ENCODE measurements at regions not wholly inside any gene's neighbourhood (a gene's known extent, or its start where the extent isn't known, plus 50 kb on each side); places are given as distances from the start of the nearest gene placed in this dataset.
A peak's percentile ranks its signal among the peaks of the same experiment; 100 is the strongest.

DNA sequence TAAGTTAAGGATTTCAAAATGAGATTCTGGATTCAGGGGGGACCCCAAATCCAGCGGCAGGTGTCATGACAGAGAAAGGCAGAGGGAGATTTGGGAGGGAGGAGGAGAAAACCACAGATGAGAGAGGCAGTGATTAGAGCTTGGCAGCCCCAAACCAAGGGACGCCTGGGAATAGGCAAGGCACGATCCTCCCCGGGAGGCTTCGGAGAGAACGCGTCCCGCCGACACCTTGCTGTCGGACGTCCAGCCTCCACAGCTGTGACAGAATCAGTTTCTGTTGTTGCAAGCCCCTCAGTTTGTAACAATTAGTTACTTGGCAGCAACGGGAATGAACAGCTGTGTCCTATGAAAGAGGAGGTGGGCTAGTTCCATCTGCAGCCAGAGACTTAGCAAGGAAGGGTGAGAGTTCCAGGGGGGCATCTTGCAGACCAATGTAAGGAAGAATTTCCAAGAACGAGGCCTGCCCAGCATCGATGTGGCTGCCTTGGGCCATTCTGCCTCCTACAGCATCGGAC is 110.7 kb upstream of the SDK2 start:
- DNase-seq, result no peak

DNA sequence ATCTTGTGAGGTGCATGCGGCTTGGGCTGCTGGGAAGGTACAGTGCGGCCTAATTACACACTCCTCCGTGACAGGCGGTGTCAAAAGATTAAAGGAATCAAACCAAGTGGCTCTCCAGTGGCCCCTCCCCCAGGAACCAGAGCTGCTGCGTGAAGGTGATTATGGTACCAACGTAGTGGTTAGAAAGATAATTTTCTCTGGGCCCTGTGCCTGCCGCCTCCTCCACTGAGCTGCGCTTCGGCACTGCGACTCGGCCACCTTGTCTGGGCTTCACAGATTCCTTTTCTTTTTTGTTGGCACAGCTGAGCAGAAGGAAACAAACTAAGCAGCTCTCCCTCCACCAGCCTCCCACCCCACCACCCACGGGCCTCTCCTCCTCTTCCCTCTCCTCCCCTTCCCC is 113.2 kb upstream of the SDK2 start:
- DNase-seq, result no peak

DNA sequence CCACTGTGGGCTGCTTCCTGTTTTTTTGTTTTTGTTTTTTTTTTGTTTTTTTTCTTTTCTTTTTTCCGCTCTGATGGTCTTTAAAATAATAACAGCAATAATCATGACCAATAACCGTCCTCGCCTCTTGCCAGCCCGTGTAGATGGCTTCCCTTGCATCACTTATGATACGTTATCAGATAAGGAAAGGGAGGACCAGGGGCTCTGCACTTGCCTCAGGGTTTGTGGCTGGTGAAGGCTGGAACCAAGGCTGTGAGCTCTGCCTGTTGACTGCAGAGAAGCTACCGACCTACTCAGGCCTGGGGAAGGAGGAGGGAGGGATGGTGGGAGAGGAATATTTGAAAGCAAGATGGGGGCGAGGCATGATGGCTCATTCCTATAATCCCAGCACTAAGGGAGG is 114.0 kb upstream of the SDK2 start:
- no peak for DNase-seq

DNA sequence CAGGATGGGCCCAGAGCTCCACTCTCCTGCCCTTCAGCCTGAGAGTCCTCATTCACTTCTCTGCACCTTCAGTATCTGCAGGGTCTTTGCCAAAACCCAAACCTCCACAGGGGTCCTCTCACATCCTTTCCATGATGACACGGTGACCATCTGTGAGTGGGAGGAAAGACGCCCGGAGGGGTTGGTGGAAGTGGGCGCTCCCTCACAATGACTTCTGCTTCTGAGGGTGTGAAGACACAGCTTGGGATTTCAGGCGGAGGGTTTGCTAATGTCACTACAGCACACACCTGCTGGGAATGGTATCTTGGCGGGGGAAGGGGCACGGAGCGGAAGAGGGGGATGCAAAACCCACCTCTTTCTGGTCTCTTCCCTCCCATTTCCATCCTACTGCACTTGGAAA is 115.1 kb upstream of the SDK2 start:
- no peak for DNase-seq

DNA sequence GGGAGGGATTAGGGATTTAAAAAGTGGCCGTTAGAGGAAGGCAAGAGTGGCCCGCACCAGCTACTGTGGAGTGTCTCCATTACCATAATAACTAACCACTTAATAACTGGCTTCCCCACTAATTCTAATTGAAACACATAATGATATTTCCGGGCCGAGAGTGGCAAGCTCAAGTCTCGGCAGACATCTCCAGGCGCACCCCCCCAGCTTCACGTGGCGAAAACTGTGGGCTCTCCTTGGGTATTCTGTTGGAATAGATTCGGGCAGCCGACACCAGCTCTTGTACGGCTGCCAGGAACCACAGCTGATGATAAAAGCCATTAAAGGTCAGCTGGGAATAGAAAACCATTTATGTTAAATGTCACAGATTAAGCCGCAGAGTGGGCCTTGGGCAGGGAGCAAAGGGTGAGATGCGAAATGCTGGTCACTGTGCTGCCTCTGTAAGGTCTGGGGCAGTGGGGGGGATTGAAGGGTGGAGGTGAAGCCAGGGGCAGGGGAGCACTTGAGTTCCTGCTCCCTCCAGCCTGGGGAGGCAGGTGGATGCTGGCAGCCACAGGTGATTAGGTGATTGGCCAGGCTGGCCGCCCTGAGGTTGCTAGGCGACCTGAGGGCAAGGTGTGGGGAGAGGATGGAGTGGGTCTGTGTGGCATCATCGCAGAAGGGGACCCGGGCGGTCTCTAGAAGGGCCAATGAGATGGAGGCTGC is 115.6 kb upstream of the SDK2 start:
- no peak for DNase-seq

DNA sequence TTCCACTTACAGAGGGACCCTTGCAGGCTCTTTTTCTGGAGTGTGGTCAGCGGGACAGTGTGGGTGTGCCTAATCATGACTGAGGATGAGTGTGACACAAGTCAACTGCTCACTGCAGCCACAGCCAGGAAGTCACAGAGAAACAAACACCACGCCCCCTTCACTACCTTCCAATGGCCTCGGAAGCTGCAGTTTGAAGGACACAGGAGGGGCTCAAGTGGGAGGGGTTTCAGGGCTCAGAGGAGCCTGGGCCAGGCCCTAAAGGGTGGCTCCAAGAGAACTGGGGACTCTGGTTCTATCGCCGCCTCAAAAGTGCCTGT is 116.2 kb upstream of the SDK2 start:
- no peak for DNase-seq

DNA sequence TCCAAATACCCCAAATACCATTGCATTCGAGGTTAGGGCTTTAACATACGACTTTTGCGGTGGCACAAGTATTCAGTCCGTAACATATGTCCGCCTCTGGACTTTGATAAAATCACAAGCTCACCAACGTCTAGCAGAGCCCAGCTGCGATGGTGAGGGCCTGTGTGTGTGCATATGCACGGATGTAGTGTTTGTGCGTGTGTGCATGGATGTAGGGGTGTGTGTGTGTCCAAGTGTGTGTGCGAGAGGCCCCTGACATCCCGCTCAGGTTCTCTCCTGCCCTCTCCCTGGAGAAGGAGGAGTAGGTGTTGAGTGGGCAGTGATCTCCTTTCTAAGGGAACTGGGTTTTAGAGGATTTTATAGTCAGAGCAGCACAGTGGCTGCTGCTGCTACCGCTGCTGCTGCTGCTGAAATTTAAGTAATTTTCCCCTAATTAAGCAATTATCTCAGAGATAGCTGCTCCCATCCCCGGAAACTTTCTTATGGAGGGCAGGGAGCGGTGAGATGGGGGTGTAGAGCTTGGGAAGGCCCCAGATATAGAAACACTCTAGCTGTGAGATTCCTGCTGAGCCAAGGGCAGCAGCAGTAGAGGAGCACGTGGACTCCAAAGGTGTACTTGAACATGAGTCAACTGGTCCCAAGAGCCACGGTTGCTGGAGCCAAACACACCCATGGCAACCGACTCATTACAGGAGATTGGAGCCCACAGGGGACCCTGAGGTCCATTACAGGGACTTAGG is 121.7 kb upstream of the SDK2 start:
- DNase-seq, result no peak

DNA sequence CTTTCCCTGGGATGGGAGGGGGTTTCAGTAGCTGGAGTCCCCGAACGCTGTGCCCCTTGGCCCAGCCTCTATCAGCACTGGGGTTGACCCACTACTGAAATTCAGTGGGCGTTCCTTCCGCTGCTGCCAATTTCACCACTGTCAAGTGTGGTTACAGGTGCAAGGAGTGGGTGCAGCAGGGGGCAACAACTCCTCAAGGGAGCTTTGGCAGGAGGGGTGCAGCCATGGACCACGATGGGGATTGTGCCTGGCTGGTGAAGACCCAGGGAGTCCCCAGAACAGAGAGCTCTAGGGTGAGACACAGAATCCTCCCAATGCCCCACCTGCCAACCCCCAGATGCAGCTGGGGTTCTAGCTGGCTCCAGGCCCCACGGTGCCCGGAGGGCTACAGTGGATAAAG is 123.5 kb upstream of the SDK2 start:
- DNase-seq, result no peak

DNA sequence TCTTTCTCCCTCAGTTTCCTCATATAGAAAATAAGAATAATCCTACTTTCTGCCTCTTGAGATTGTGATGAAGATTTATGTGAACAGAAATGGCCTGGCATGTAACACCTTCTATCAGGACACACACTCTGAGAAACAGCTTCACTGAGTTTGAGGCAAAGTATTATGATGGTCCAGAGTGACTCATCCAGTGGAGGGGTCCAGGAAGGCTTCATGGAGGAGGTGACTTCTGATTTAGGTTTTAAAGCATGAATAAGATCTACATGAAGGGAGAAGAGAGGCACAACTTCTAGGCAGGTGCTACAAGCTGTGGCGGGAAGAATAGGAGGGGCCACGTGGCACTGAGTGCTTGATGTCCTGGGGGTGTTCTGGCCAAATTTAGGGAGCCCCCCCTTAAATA is 124.4 kb upstream of the SDK2 start:
- no peak for DNase-seq

DNA sequence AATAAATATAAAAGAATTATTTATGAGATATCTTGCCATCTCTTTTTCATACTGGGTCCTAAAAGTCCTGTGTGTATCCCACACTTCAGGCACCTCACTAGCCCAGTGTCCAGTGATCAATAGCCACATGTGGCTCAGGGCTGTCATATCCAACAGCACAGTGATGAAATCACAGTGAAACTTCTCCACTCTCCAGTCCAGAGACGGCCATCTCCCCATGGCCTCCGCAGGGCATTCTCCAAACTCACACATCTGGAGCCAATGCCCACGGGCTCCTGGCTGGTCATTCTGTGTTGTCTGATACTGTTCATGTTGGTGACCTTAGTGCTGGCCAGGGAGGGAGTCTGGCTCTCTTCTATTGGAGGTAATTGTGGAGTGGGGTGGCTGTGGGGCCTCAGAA is 125.2 kb upstream of the SDK2 start:
- DNase-seq, result no peak

DNA sequence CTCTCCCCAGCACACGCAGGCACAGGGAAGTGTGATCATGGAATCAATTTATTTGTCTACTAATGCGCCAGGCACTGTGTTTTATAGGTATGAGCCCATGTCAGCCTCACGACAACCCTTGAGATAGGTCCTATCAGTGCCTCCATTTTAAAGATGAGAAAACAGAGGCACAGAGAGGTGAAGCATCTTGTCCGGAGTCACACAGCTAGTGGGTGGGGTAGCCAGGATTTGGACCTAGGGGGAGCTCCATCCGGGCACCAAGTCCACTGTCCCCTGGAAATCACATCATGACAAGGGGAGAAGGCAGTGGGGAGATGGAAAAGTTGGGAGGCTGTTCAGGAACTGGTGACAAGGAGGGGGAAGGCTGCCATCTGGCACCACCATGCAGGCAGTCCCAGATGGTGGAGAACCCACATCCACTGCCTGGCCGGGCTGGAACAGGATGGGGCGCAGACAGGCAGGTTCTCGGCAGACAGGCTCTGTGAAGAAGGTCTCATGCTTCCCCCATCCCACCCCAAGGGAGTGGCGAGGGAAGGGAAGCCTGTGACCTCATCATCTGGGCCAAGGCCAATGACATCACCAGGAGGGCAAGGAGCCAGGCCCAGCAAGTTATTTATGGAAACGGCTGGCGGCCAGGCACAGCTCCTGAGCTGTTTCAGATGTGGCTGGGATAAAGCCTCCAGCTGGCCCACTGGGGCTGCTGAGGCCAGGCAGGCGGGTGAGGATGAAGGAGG is 126.0 kb upstream of the SDK2 start:
- peak; percentile 97 to 98 for DNase-seq

DNA sequence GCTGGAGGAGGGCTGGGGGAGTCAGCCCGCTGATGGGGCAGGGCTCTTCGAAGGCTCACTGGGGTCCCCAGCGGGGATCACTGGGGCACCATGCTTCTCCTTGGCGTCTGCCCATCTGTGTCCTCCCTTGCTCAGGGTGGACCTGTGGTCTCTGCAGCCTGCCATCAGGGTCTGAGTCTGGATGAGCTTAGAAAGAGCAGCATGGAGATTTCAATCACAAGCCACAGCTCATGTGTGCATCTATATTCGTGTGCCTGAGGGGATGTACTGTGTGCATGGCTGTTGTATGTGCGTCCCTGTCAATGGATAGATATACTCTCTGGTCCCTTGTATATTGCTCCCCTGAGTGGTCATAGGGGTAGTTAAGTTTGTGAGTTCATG is 126.6 kb upstream of the SDK2 start:
- DNase-seq, result no peak

DNA sequence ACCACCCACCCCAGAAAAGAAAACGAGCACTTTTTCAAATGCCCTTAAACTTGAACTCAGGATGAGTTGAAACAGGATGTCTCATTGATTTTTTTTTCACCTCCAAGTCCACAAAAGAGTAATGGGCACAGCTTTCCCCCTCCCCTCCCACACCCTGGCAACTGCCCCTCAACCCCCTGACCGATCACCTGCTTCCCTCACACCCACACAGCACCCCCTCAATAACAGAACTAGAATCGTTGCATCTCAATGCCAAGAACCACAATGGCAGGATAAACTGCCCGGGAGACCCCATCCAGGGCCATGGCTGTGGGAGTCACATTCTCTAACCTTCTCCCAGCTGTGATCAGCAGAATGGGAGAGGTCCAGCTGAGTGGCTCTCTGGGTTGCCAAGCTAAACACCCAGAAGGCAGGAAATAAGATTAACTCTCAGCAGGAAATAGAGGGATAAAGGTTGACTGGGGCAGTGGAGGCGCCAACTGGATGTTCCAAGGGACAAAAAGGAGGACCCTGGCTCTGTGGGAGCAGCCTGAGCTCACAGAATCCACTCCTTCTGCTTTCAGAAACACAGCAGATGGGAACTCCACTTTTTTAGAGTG is 128.0 kb upstream of the SDK2 start:
- no peak for DNase-seq

DNA sequence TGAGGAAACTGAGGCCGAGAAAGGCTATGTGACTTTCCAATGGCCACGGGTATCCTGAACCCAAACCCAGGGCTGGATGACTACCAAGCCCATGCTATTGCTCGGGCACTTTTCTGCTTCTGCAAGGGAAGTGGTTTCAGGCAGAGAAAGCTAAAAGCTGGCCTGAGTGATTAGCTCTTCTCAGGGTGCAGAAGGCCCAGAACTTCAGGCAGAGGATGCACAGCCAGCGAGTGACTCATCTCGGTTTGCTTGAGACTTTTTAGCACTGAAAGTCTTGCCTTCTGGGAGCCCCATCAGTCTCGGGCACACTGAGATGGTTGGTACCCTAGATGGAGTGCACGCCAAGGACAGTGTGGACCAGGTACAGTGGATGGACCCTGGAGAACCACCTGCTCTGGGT is 129.5 kb upstream of the SDK2 start:
- peak in 1 of 2 experiments; percentile 31 for DNase-seq

DNA sequence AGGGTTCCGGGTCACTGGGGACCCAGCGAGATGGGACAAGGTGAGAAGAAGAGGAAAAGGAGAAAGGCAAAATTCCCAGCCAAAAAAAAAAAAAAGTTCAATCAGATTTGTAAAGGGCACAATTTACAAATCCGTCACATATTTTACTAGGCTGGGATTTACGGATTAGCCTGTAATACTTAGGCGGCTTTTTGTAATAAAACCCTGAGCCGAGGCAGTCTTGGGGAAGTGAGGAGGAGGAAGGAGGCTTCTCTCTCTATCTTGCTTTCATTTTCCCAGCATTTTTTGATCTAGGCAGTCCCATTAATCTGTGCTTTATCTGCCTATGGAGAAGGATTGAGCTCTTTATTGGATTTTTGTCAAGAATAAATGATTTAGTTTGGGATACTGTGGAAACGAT is 130.6 kb upstream of the SDK2 start:
- DNase-seq, result no peak

DNA sequence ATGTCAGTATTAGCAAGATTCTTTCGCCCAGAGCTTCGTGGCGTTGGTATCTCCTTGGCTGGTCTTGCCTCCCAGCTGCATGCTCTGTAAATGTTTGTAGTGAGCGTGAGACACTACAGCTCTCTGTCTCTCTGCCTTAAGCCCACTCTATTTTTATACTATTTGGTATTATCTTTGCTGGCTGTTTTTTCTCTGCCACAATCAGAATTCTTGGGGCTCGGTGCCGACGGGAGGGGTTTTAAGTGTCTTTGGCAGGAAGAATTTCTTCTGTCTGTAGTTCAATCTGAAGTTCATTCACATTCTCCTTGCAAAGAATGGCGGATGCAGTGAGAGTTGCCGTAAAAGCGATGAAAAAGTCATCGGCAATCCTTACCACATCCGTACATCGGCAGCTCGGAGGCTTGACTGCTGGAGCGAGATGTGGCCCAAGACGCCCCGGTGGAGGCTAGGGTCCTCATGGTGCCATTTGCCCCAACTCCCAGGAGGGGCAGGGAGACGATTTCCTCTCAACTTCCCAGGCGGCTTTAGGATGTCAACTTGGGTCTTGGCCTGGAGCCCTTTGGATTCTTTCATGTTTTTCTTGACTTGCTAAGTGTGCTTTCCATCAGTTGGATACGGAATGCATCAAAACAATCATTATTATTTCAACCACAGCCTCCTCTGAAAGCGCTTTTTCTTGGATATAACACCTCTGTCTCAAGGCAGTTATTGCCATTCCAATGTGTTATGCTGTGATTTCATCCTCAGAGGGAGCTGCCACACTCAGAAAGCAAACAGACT is 132.3 kb upstream of the SDK2 start:
- no peak for DNase-seq

DNA sequence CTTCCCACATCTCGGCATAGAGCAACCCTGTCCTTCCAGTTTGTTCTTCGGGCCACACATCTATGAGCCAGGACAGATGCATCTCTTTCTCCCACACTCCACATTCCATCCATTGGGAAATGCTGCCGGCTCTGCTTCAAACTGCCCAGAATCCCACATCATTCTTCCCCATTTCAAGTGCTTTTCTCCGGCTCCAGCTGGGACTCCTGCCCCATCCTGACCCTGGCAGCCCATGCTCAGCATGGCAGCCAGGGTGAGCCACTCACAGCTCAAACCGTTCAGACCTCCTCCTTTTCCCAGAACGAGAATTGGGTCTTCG is 132.8 kb upstream of the SDK2 start:
- DNase-seq, result no peak

DNA sequence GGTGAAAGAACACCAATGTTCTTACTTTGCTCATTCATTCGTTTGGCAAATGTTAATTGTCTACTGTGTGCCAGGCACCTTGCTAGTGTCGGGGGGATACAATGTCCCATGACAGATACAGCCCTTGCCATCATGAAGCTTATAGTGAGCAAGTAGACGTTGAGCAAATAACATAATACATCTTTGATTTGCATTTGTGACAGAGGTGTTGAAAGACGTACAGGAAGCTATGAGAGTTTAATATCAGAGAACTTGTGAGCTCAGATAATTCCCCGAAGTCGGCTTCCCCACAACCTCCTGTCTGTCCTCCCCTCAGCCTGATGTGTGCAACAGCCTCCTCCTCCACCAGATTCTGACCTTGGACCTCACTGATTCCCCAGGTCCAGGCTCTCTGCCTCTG is 138.0 kb upstream of the SDK2 start:
- DNase-seq, result no peak

DNA sequence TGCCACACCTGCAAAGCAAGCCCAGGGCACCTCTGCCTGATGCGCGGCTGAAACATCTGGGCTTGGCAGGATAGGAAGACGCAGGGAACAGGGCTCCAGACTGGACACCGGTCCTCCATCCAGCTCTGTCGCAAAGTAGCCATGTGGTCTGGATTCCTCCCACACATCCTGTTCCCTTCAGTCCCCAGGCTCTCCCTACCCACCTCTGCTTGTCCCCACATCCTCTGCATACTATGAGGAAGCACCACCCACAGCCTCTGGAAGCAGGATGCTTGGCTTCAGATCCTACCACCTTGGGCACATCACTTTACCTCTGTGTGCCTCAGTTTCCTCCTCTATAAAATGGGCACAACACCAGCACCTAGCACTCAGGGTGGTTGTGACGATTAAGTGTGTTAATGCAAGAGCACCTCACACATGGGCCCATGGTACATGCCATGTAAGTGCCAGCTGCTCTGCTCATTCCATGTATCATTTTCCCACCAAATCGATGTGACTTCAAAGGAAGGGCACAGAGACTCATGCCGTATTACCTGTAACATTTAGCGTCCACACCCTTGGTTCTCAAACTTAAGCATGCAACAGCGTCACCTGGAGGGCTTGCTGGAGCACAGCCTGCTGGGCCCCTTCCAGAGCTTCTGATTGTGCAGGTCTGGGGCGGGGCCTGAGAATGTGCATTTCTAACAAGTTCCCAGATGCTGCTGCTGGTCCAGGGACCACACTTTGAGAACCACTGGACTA is 138.6 kb upstream of the SDK2 start:
- DNase-seq, result no peak

DNA sequence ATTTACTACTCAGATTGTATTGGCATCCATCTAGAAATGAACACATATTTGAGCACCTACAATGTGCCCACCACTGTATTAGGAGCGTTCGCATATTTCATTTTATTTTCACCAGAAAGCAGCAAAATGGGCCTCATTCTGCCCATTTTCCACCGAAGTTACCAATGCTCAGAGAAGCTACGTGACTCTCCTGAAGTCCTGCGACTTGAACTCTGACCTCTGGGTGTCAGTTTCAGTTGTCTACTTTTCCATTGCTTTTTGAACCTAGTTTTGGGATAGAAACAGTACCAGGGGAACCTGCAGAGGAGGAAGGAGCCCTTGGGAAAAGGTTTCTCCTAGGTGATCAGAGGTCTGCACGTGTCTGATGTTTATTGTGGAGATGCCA is 139.1 kb upstream of the SDK2 start:
- no peak for DNase-seq

DNA sequence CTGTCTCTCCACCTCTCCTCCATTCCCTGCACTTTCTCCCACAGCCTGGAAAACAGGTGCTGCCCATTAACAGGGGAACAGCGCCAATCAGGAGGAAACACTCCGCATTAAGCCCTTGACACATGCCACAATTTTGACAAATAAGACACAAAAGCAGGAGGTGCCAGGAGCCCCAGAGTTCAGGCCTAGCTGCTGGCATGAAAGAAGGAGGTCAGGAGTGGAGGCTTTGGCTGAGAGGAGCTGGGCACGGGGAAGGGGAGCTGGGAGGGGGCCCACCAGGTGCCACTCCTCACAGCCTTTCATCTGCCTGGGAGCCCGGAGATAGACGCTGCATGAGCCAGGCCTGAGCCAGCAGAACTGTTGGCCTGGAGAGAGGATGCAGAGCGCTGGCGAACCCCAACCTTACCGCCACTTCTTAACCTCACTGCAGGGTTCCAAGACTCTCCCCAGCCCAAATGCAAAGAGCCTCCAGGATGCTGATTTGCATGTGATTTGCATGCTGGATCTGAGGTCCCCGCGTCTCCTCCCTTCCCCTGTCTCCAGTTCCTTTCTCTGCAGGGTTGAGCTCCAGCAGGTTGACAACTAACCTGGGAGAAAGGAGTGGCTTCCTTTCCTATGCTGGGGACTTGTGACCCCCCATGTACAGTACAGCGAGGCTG is 139.8 kb upstream of the SDK2 start:
- DNase-seq, result no peak

DNA sequence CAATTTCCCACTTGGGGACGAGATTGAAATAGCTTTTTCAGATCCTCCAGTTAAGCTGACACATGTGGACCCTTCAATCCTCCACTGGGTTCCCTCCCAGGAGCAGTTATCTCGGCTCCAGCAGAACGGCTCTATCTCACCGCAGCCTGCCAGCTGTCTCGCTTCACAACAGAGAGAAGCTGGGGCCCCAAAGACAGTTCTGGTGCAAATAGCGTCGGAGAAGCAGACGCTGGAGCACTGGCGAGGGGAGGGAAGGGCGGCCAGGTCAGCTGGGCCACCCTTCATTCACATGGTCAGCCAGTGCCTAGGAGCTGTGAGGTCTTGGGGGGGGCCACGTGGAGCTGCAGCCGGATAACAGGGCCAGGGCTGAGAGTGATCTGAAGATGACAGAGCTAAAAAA is 141.3 kb upstream of the SDK2 start:
- no peak for DNase-seq

Measured in NCI-H446 (cell line).